ENCODE measurements at regions not wholly inside any gene's neighbourhood (a gene's known extent, or its start where the extent isn't known, plus 50 kb on each side); places are given as distances from the start of the nearest gene placed in this dataset.
"Not testable (repeated sequence)": the region's sequence is repeated elsewhere in the genome, so short reads cannot be mapped to it uniquely, and the experiment has no call there.

- not testable (repeated sequence) for TF ChIP-seq POLR2A (IDR thresholded peaks at IDR 0.05; ENCODE audit: extremely low read depth, insufficient read length); CTCF (IDR thresholded peaks at IDR 0.05; ENCODE audit: low read depth, low read length); MYC (IDR thresholded peaks at IDR 0.05; ENCODE audit: low read depth, low read length)
- TF ChIP-seq, protein P1, sequence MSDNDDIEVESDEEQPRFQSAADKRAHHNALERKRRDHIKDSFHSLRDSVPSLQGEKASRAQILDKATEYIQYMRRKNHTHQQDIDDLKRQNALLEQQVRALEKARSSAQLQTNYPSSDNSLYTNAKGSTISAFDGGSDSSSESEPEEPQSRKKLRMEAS (IDR thresholded peaks at IDR 0.05; ENCODE audit: low read depth, low read length) = not testable (repeated sequence)
These were observed 85.2 kb upstream of the FOXP2 start for GRCh38 chr7:114329458-114329857.

Measured in NB4 (cell line).